ENCODE measurements at regions not wholly inside any gene's neighbourhood (a gene's known extent, or its start where the extent isn't known, plus 50 kb on each side); places are given as distances from the start of the nearest gene placed in this dataset.

- TF ChIP-seq, protein P1, sequence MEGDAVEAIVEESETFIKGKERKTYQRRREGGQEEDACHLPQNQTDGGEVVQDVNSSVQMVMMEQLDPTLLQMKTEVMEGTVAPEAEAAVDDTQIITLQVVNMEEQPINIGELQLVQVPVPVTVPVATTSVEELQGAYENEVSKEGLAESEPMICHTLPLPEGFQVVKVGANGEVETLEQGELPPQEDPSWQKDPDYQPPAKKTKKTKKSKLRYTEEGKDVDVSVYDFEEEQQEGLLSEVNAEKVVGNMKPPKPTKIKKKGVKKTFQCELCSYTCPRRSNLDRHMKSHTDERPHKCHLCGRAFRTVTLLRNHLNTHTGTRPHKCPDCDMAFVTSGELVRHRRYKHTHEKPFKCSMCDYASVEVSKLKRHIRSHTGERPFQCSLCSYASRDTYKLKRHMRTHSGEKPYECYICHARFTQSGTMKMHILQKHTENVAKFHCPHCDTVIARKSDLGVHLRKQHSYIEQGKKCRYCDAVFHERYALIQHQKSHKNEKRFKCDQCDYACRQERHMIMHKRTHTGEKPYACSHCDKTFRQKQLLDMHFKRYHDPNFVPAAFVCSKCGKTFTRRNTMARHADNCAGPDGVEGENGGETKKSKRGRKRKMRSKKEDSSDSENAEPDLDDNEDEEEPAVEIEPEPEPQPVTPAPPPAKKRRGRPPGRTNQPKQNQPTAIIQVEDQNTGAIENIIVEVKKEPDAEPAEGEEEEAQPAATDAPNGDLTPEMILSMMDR (IDR thresholded peaks at IDR 0.05; ENCODE audit: low read depth, low read length): no peak
- TF ChIP-seq POLR2A (IDR thresholded peaks at IDR 0.05; ENCODE audit: extremely low read depth, insufficient read length): no peak
- no peak for TF ChIP-seq MAX (IDR thresholded peaks at IDR 0.05; ENCODE audit: low read depth, low read length)
- no peak for TF ChIP-seq MYC (IDR thresholded peaks at IDR 0.05; ENCODE audit: low read depth, low read length)
- no peak overlapping the region for H3K4me3 ChIP-seq (ENCODE audit: low read depth, low read length)
- DNase-seq (ENCODE audit: low read depth): no peak
These were observed 111.2 kb upstream of the SGCG start for GRCh38 chr13:23069566-23069965.

GRCh38 chr13:23074075-23074828, 106.5 kb upstream of the SGCG start:
- TF ChIP-seq MAX (IDR thresholded peaks at IDR 0.05; ENCODE audit: low read depth, low read length): no peak
- no peak for TF ChIP-seq POLR2A (IDR thresholded peaks at IDR 0.05; ENCODE audit: extremely low read depth, insufficient read length)
- TF ChIP-seq, protein P1 (IDR thresholded peaks at IDR 0.05; ENCODE audit: low read depth, low read length): no peak
- TF ChIP-seq MYC (IDR thresholded peaks at IDR 0.05; ENCODE audit: low read depth, low read length): no peak
- no peak for DNase-seq (ENCODE audit: low read depth)
- H3K4me3 ChIP-seq (ENCODE audit: low read depth, low read length): no peak overlapping the region

GRCh38 chr13:23081220-23081619, 99.6 kb upstream of the SGCG start:
- DNase-seq (ENCODE audit: low read depth): no peak
- TF ChIP-seq, protein P1 (IDR thresholded peaks at IDR 0.05; ENCODE audit: low read depth, low read length): no peak
- TF ChIP-seq MAX (IDR thresholded peaks at IDR 0.05; ENCODE audit: low read depth, low read length) (no peak), POLR2A (IDR thresholded peaks at IDR 0.05; ENCODE audit: extremely low read depth, insufficient read length) (no peak), MYC (IDR thresholded peaks at IDR 0.05; ENCODE audit: low read depth, low read length) (no peak)
- H3K4me3 ChIP-seq (ENCODE audit: low read depth, low read length): no peak overlapping the region

- no peak overlapping the region for H3K4me3 ChIP-seq (ENCODE audit: low read depth, low read length)
- peak; percentile 15 for DNase-seq (ENCODE audit: low read depth)
- TF ChIP-seq MAX (IDR thresholded peaks at IDR 0.05; ENCODE audit: low read depth, low read length): no peak
These were observed 98.9 kb upstream of the SGCG start for GRCh38 chr13:23081901-23082300.

DNA sequence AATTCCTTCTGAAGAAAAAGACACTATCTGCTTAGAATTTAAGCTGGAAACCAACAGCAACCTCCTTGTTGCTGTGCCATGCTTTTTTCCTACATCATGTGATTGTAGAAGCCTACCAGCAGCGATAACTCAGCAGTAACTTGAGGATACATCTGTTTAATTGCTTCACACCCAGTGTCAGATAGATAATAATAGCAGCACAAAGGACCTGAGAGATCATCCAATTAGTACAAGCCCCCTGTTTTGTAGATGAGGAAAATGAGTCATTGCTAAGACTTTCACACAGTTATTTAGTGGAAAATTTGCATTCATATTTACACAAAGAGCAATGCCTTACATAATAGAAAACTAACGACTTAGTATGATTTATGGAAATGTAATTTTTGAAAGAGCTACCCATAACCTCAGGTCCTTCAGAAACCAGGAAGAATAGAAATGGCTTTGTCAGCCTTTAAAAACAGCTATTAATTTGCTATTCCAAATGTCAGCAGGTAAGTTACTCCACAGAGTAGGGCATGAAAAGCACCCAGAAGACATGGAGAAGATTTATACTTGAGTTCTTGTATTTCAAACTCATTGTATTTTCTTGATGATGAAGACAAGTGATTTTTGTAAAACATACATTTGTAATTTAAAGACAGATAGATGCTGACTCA, 93.7 kb upstream of the SGCG start:
- no peak for DNase-seq (ENCODE audit: low read depth)
- no peak overlapping the region for H3K4me3 ChIP-seq (ENCODE audit: low read depth, low read length)
- TF ChIP-seq POLR2A (IDR thresholded peaks at IDR 0.05; ENCODE audit: extremely low read depth, insufficient read length) (no peak), MYC (IDR thresholded peaks at IDR 0.05; ENCODE audit: low read depth, low read length) (no peak), MAX (IDR thresholded peaks at IDR 0.05; ENCODE audit: low read depth, low read length) (no peak)
- TF ChIP-seq, protein P1 (IDR thresholded peaks at IDR 0.05; ENCODE audit: low read depth, low read length): no peak

GRCh38 chr13:23087880-23088279, 92.9 kb upstream of the SGCG start:
- H3K4me3 ChIP-seq (ENCODE audit: low read depth, low read length): no peak overlapping the region
- peak; percentile 43 for DNase-seq (ENCODE audit: low read depth)
- TF ChIP-seq, protein P1 (IDR thresholded peaks at IDR 0.05; ENCODE audit: low read depth, low read length): peak; percentile 84
- no peak for TF ChIP-seq MYC (IDR thresholded peaks at IDR 0.05; ENCODE audit: low read depth, low read length)
